IMR-90 (cell line): ENCODE measurements at regions not wholly inside any gene's neighbourhood (a gene's known extent, or its start where the extent isn't known, plus 50 kb on each side); places are given as distances from the start of the nearest gene placed in this dataset.

ENCODE experiments used
- ATAC-seq: fragments of 200-7000 bp; cut with Tn5 transposase; 2 replicates; pipeline ENCODE4 v1.9.1; 2020; ENCODE audit warnings: low read depth, mild to moderate bottlenecking, moderate library complexity
- BruUV-seq: library from RNA; stranded (reverse); fragments of 400-500 nt; replicated peaks from 2 replicates; lab custom pipeline; 2021; lab: Mats Ljungman, UMichigan
- CTCF ChIA-PET: fragments of 300-600 bp; formaldehyde crosslinking; extraction: SDS; loops from one replicate; lab custom pipeline; 2021; ENCODE audit warnings: antibody characterized with exemption; lab: Yijun Ruan, JAX
- POLR2A ChIA-PET: fragments of 300-600 bp; sonication (Branson Sonifier 250); formaldehyde crosslinking; loops from one replicate; lab custom pipeline; 2022; ENCODE audit warnings: antibody characterized with exemption; ENCODE audit not compliant: unreplicated experiment; lab: Charles Lee
- DNase-seq: peaks from one replicate; pipeline ENCODE4 v3.0.0; 2013
- H2AFZ ChIP-seq: replicated peaks from 2 replicates; pipeline ENCODE3; 2013; ENCODE audit warnings: low read length, mild to moderate bottlenecking; ENCODE audit not compliant: poor library complexity
- H2AK5ac ChIP-seq: 2 replicates; pipeline ENCODE4 v1.6.1; 2013; ENCODE audit warnings: low read depth, low read length, inconsistent platforms
- H2AK9ac ChIP-seq: replicated peaks from 2 replicates; pipeline ENCODE3; 2013; ENCODE audit warnings: mild to moderate bottlenecking, low read depth, low read length, moderate library complexity; ENCODE audit not compliant: poor library complexity
- H2BK120ac ChIP-seq: 2 replicates; pipeline ENCODE4 v1.6.1; 2013; ENCODE audit warnings: low read depth, low read length, inconsistent platforms
- H2BK15ac ChIP-seq: 3 replicates; pipeline ENCODE4 v1.6.1; 2013; ENCODE audit warnings: low read depth, low read length, inconsistent platforms
- H2BK20ac ChIP-seq: 2 replicates; pipeline ENCODE4 v1.6.1; 2013; ENCODE audit warnings: low read depth, mild to moderate bottlenecking, inconsistent platforms, low read length, moderate library complexity
- H2BK5ac ChIP-seq: 2 replicates; pipeline ENCODE4 v1.6.1; 2013; ENCODE audit warnings: mild to moderate bottlenecking, low read depth, low read length, inconsistent platforms; ENCODE audit not compliant: poor library complexity, severe bottlenecking
- H3K14ac ChIP-seq: replicated peaks from 2 replicates; pipeline ENCODE4 v1.6.1; 2013; ENCODE audit warnings: low read depth, low read length, inconsistent platforms
- H3K18ac ChIP-seq: 2 replicates; pipeline ENCODE4 v1.6.1; 2013; ENCODE audit warnings: low read depth, low read length, control low read depth
- H3K23ac ChIP-seq: 2 replicates; pipeline ENCODE4 v1.6.1; 2013; ENCODE audit warnings: low read depth, low read length, inconsistent platforms
- H3K27ac ChIP-seq: 2 replicates; pipeline ENCODE4 v1.5.1; 2013; ENCODE audit warnings: mild to moderate bottlenecking, control low read depth, low read length; ENCODE audit not compliant: insufficient read depth
- H3K27me3 ChIP-seq: 2 replicates; pipeline ENCODE4 v1.6.1; 2013; ENCODE audit warnings: low read length; ENCODE audit not compliant: control insufficient read depth, insufficient read depth
- H3K36me3 ChIP-seq: 2 replicates; pipeline ENCODE4 v1.6.1; 2013; ENCODE audit warnings: low read length, mixed read lengths; ENCODE audit not compliant: control insufficient read depth, insufficient read depth
- H3K4ac ChIP-seq: 2 replicates; pipeline ENCODE4 v1.6.1; 2013; ENCODE audit warnings: low read depth, low read length, inconsistent platforms
- H3K4me1 ChIP-seq: 2 replicates; pipeline ENCODE4 v1.6.1; 2013; ENCODE audit warnings: low read length, mixed read lengths; ENCODE audit not compliant: control insufficient read depth, insufficient read depth
- H3K4me2 ChIP-seq: 2 replicates; pipeline ENCODE4 v1.6.1; 2013; ENCODE audit warnings: low read depth, mild to moderate bottlenecking, control low read depth, low read length, moderate library complexity
- H3K4me3 ChIP-seq: 2 replicates; pipeline ENCODE4 v1.5.1; 2013; ENCODE audit warnings: low read depth, mild to moderate bottlenecking, control low read depth, low read length, moderate library complexity; ENCODE audit not compliant: insufficient read depth
- H3K56ac ChIP-seq: 2 replicates; pipeline ENCODE4 v1.6.1; 2013; ENCODE audit warnings: low read length, inconsistent platforms; ENCODE audit not compliant: insufficient read depth; ENCODE audit errors: extremely low read depth
- H3K79me1 ChIP-seq, 2 experiments: 2 replicates each; pipeline ENCODE4 v1.6.1; 2013; ENCODE audit warnings: low read length in 2 of 2, inconsistent platforms in 1 of 2, low read depth in 1 of 2
- H3K9ac ChIP-seq: 2 replicates; pipeline ENCODE4 v1.6.1; 2013; ENCODE audit warnings: low read depth, low read length, control low read depth
- H3K9me1 ChIP-seq: 2 replicates; pipeline ENCODE4 v1.6.1; 2013; ENCODE audit warnings: low read length, inconsistent platforms; ENCODE audit not compliant: insufficient read depth
- H3K9me3 ChIP-seq: 2 replicates; pipeline ENCODE4 v1.6.1; 2013; ENCODE audit warnings: low read length; ENCODE audit not compliant: control insufficient read depth, insufficient read depth
- H4K20me1 ChIP-seq: 2 replicates; pipeline ENCODE4 v1.6.1; 2013; ENCODE audit warnings: low read length, inconsistent platforms; ENCODE audit not compliant: insufficient read depth
- H4K5ac ChIP-seq: 2 replicates; pipeline ENCODE4 v1.6.1; 2013; ENCODE audit warnings: mild to moderate bottlenecking, low read depth, low read length, control low read depth
- H4K8ac ChIP-seq, 2 experiments: 2 replicates each; pipeline ENCODE4 v1.6.1; 2013; ENCODE audit warnings: low read depth in 2 of 2, low read length in 2 of 2, control low read depth in 1 of 2, inconsistent platforms in 1 of 2
- H4K91ac ChIP-seq: 2 replicates; pipeline ENCODE4 v1.6.1; 2013; ENCODE audit warnings: low read depth, low read length, inconsistent platforms; ENCODE audit not compliant: insufficient read depth
- CHD1 ChIP-seq: IDR thresholded peaks from 2 replicates; pipeline ENCODE4 v1.6.1; 2012; ENCODE audit warnings: low read depth, low read length, improper control_type of control experiment
- MAZ ChIP-seq: IDR thresholded peaks from 2 replicates; pipeline ENCODE4 v1.6.1; 2012; ENCODE audit warnings: low read depth, mild to moderate bottlenecking, low read length, improper control_type of control experiment, moderate library complexity, borderline replicate concordance
- POLR2A ChIP-seq: IDR thresholded peaks from 2 replicates; pipeline ENCODE4 v1.6.1; 2012; ENCODE audit warnings: mild to moderate bottlenecking, low read depth, low read length
- RFX5 ChIP-seq: IDR thresholded peaks from 2 replicates; pipeline ENCODE4 v1.8.0; 2012; ENCODE audit warnings: low read depth, mild to moderate bottlenecking, low read length, moderate library complexity
- WGBS, 2 experiments: methylation state at CpG; one replicate each; pipeline versions ENCODE4 v1.1.5 to v1.1.7; 2013; ENCODE audit warnings: missing lambda C conversion rate in 2 of 2; ENCODE audit not compliant: insufficient read length in 1 of 2; ENCODE audit errors: extremely low coverage in 2 of 2; 5-methylcytosine and 5-hydroxymethylcytosine counted together
- dilution Hi-C: fragments of 300-500 bp; cut with HindIII; formaldehyde crosslinking; loops from one replicate; pipeline ENCODE4 v1.14.3; 2018; ENCODE audit warnings: low sequenced_read_pairs; ENCODE audit not compliant: unreplicated experiment
- in situ Hi-C: fragments of 300-500 bp; cut with MboI; formaldehyde crosslinking; loops from 3 replicates; pipeline ENCODE4 v1.14.3; 2019; ENCODE audit warnings: low sequenced_read_pairs, inconsistent platforms, mixed read lengths
- intact Hi-C: fragments of 100-400 bp; cut with micrococcal nuclease; formaldehyde crosslinking; loops from 2 replicates; pipeline ENCODE4 v1.10.0; 2022

DNA sequence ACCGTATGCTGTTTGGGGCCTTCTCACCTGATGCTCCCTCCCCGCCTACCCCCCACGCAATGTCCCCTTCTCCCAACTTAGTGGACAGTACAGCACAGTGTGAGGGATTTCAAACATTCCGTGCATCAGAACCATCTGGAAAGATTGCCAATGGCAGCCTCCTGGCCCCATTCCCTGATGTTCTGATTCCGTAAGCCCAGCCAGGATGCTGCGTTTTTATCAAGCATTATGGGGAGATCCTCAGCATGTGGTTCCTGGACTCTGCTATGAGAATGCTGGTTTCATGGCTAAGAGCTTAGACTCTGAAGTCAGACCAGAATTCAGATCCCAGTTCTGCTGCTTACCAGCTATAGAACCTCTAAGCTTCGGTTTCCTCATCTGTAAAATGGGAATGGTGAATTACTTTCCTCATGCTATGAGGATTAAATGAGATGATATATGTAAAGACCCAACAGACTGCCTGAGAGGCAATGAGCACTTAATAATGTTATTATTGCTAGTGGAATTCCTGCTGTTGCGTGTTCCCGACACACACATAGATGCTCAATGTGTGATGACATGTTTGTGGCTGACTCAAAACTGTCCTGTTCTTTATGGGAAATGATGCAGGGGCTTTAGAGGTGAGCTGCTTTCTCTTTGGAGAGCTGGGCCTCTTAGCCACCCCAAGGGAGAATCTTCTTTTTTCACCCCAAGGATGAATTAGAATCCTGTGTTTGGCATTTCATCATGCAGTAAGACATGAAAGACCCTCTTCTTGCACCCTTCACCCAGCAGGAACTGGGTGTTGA is 60.8 kb upstream of the SMNDC1 start:
- Histone ChIP-seq H3K27ac (no peak overlapping the region), H3K4me3 (no peak overlapping the region), H3K79me1 (no peaks in the 10 kb centered on the region), H2BK120ac (no peak overlapping the region), H3K14ac (no peak overlapping the region), H4K20me1 (no peaks in the 10 kb centered on the region), H2AFZ (no peak overlapping the region), H3K18ac (no peak overlapping the region), H3K23ac (no peak overlapping the region), H3K9ac (no peak overlapping the region), H3K36me3 (no peaks in the 10 kb centered on the region), H4K5ac (no peak overlapping the region), H3K4me1 (0 out of 2 replicates have a peak, but pooled peaks cover 2% of the 10 kb centered on the region), H3K9me1 (no peaks in the 10 kb centered on the region), H2BK5ac (no peak overlapping the region), H3K27me3 (no peaks in the 10 kb centered on the region), H4K91ac (no peak overlapping the region), H3K4me2 (no peak overlapping the region), H2BK20ac (no peak overlapping the region), H2AK5ac (no peak overlapping the region), H2AK9ac (no peak overlapping the region), H3K9me3 (no peaks in the 10 kb centered on the region), H2BK15ac (no peak overlapping the region), H3K56ac (no peak overlapping the region), H4K8ac (no peak overlapping the region), H3K4ac (no peak overlapping the region)
- DNase-seq (no peak), ATAC-seq (no peak)
- in situ Hi-C loops (no loop called here), dilution Hi-C loops (no loop called here), intact Hi-C loops (no loop called here)
- CTCF ChIA-PET = no interaction called here
- no TSS peak for BruUV-seq
- whole genome bisulfite sequencing, 2 experiments = 100% methylated on average over 2 of the region's 9 CpGs; no CpG with 5 or more reads in 1 of the 2 experiments
- POLR2A ChIA-PET = no interaction called here
- TF ChIP-seq CHD1 (no peak), POLR2A (no peak), MAZ (no peak), RFX5 (no peak)
